ENCODE measurements at regions not wholly inside any gene's neighbourhood (a gene's known extent, or its start where the extent isn't known, plus 50 kb on each side); places are given as distances from the start of the nearest gene placed in this dataset.

- TF ChIP-seq CTCF (IDR thresholded peaks at IDR 0.05; ENCODE audit: insufficient read depth, low read length, poor library complexity, severe bottlenecking) (no peak), EZH2phosphoT487 (conservative IDR thresholded peaks at IDR 0.05; ENCODE audit: low read length) (no peak)
Measured at GRCh38 chr18:47726550-47726949, 203.9 kb downstream of the SMAD2 start.
